ENCODE measurements at regions not wholly inside any gene's neighbourhood (a gene's known extent, or its start where the extent isn't known, plus 50 kb on each side); places are given as distances from the start of the nearest gene placed in this dataset.
"Not testable (repeated sequence)": the region's sequence is repeated elsewhere in the genome, so short reads cannot be mapped to it uniquely, and the experiment has no call there.

DNA sequence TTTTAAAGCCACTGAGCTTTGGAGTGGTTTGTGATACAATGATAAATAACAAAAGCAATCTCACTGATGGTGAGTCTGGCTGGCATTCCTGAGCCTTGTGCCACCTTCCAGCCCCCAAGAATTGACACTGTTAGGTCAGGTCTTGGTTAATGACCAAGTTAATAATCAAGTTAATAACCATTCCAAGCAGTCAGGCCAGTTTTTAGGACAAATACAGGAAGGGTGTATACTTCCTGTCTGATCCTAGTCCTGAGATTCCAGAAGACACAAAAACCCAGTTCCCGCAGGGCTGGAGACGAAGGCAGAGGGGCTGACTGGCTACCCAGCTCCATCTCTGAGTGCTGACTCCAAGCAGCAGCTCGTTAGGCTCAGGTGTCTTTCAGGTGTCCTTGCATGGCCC, 74.6 kb upstream of the LAPTM4A start:
- Mint-ChIP-seq H3K4me3 (no peak overlapping the region), H3K27me3 (peaks cover 9% of the 10 kb centered on the region), H3K4me1 (no peaks in the 10 kb centered on the region), H3K9me3 (no peaks in the 10 kb centered on the region), H3K27ac (no peak overlapping the region), H3K36me3 (no peaks in the 10 kb centered on the region)
- POLR2A ChIA-PET: interaction anchor here (0.5 kb wide), 1 partner anchor 310 kb away, joined by 6 read pairs; no protein-coding TSS in a partner anchor
- DNase-seq: no peak
- no peak for ATAC-seq (ENCODE audit: low read depth)

DNA sequence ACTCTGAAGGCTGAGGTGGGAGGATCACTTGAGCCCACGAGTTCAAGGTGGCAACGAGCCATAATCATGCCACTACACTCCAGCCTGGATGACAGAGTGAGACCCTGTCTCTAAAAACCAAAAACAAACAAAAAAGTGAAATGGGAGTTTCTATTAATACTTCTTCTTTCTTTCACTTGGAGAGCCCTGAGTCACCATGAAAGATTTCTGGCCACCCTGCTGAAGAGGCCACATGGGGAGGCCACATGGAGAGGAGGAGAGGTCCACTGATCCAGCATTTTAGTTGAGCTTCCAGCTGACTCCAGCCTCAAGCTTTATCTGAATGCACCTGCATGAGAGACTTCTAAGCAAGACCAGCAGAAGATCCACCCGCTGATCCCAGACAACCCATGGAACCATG, 74.2 kb upstream of the LAPTM4A start:
- H3K27me3 Mint-ChIP-seq: peaks cover 9% of the 10 kb centered on the region
- POLR2A ChIA-PET: no interaction called here
- H3K4me3 Mint-ChIP-seq: no peak overlapping the region
- H3K36me3 Mint-ChIP-seq: no peaks in the 10 kb centered on the region
- H3K27ac Mint-ChIP-seq: no peak overlapping the region
- DNase-seq (no peak), ATAC-seq (ENCODE audit: low read depth) (no peak)
- H3K9me3 Mint-ChIP-seq: no peaks in the 10 kb centered on the region
- no peaks in the 10 kb centered on the region for H3K4me1 Mint-ChIP-seq

DNA sequence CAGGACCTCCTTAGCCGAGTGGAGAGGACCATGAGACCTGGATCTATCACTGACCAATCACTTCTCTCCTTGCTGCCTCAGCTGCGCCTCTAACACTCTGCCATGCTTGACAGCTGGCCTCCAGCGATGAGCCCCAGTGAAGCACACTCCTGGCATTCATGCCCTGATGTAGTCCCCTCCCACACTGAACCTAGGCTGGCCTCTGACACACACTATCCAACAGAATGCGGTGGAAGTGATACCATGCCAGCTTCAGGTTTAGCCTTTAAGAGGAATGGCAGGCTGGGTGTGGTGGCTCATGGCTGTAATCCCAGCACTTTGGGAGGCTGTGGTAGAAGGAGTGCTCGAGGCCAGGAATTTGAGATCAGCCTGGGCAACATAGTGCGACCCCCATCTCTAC, 73.7 kb upstream of the LAPTM4A start:
- H3K27me3 Mint-ChIP-seq: peaks cover 9% of the 10 kb centered on the region
- POLR2A ChIA-PET: no interaction called here
- no peaks in the 10 kb centered on the region for H3K9me3 Mint-ChIP-seq
- H3K27ac Mint-ChIP-seq: no peak overlapping the region
- no peaks in the 10 kb centered on the region for H3K36me3 Mint-ChIP-seq
- DNase-seq (no peak), ATAC-seq (ENCODE audit: low read depth) (no peak)
- no peaks in the 10 kb centered on the region for H3K4me1 Mint-ChIP-seq
- H3K4me3 Mint-ChIP-seq: no peak overlapping the region

DNA sequence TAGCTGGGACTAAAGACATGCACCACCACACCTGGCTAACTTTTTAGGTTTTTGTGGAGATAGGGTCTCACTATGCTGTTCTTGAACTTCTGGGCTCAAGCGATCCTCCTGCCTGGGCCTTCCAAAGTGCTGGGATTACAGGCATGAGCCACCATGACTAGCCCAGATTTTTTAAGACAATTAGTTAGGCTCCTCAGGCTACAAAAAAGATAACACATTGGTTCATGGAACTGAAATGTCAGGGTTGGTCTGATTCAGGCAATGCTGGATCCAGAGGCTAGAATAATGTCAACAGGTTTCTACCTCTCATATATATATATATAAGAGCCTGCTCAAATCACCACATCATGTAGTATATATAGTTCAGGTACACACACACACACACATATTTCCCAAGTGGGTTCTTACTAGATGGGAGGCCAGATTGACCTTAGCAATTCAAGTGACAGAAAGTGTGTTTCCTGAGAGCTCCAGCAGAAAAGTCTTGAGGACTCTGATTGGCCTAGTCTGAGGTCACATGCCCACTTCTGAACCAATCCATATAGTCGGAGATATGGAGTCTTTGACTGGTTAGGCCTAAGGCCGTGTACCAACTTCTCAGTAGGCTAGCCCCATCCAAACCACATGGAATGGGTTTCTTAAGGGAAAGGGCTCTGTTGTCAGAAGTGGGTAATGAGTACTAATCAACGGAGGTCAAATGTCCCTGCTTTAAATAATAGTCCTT, 72.6 kb upstream of the LAPTM4A start:
- Mint-ChIP-seq H3K36me3 (no peaks in the 10 kb centered on the region), H3K27me3 (peaks cover 9% of the 10 kb centered on the region), H3K4me3 (no peak overlapping the region), H3K27ac (no peak overlapping the region), H3K4me1 (no peaks in the 10 kb centered on the region), H3K9me3 (no peaks in the 10 kb centered on the region)
- no peak for ATAC-seq (ENCODE audit: low read depth)
- POLR2A ChIA-PET: no interaction called here
- DNase-seq: no peak

DNA sequence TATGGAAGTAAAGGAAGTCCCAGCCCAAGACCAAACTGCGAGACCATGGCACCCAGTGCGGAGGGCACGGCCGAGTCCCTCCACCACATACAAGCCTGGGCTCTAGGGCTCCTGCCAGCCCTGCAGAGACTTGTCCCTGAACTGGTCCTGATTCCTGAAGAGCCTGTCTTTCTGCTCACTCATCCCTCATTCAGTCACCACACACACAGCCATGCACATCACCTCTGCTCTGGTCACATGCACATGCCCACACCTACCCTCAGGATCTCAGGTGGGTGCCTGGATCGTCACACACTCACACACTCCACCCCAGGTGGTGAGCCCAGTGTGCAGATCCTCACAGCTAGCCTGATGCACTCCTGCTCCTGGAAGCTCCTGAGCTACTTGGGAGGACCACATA, 71.4 kb upstream of the LAPTM4A start:
- no peak overlapping the region for H3K4me3 Mint-ChIP-seq
- H3K9me3 Mint-ChIP-seq: no peaks in the 10 kb centered on the region
- no peaks in the 10 kb centered on the region for H3K36me3 Mint-ChIP-seq
- ATAC-seq (ENCODE audit: low read depth) (no peak), DNase-seq (no peak)
- POLR2A ChIA-PET: no interaction called here
- no peaks in the 10 kb centered on the region for H3K4me1 Mint-ChIP-seq
- peaks cover 9% of the 10 kb centered on the region for H3K27me3 Mint-ChIP-seq
- H3K27ac Mint-ChIP-seq: no peak overlapping the region

DNA sequence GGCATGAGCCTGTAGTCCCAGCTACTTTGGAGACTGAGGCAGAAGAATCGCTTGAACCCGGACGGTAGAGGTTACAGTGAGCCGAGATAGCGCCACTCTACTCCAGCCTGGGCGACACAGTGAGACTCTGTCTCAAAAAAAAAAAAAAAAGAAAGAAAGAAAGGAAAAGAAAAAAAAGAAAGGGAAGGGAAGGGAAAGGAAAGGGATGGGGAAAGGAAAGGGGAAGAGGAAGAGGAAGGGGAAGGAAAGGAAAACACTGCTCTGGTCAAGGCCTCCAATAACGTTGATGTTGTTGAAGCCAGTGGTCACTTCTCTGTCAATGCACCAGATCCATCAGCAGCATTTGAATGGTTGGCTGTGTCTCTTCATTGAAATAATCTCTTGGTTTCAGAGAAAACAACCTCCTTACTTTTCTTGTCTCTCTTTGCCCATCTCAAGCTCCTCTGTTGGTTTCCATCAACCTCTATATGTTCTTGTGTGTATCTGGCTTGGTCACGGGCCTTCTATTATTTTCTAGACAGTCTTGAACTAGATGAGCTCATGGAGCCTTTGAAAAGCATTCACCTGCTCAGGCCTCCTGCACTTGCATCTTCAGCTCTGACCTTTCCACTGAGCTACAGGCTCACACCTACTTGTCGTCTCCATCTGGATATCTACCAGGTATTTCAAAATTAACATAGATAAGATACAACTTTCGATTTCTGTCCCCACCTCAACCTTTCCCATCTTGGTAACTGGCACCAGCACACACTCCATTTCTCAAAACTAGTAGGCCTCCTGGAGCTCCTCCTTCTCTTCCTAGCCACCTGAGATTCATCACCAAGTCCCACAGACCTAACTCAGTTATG, 69.4 kb upstream of the LAPTM4A start:
- no peak overlapping the region for H3K27ac Mint-ChIP-seq
- H3K4me3 Mint-ChIP-seq: no peak overlapping the region
- POLR2A ChIA-PET: no interaction called here
- H3K27me3 Mint-ChIP-seq: peaks cover 9% of the 10 kb centered on the region
- no peaks in the 10 kb centered on the region for H3K36me3 Mint-ChIP-seq
- H3K9me3 Mint-ChIP-seq: no peaks in the 10 kb centered on the region
- H3K4me1 Mint-ChIP-seq: no peaks in the 10 kb centered on the region
- ATAC-seq (ENCODE audit: low read depth): no peak
- DNase-seq: no peak

DNA sequence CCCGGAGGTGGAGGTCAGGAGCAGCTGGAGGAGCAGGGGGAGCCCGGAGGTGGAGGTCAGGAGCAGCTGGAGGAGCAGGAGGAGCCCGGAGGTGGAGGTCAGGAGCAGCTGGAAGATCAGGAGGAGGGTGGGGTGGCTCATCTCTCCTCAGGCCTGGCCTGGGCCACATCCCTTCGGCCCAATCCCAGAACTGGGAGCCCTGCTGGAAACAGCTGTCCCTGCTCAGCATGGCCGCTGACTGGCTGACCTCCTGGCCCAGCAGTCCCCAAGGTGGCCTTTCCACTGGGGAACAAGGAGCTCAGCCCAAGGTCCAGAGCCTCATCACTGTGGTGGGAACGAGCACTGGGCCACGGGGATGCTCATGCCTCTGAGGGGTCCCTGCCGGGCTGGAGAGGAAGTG, 66.6 kb upstream of the LAPTM4A start:
- Mint-ChIP-seq H3K4me3 (no peak overlapping the region), H3K4me1 (no peaks in the 10 kb centered on the region), H3K36me3 (no peaks in the 10 kb centered on the region), H3K27ac (no peak overlapping the region), H3K27me3 (peaks cover 6% of the 10 kb centered on the region), H3K9me3 (no peaks in the 10 kb centered on the region)
- DNase-seq (no peak), ATAC-seq (ENCODE audit: low read depth) (no peak)
- POLR2A ChIA-PET: no interaction called here

DNA sequence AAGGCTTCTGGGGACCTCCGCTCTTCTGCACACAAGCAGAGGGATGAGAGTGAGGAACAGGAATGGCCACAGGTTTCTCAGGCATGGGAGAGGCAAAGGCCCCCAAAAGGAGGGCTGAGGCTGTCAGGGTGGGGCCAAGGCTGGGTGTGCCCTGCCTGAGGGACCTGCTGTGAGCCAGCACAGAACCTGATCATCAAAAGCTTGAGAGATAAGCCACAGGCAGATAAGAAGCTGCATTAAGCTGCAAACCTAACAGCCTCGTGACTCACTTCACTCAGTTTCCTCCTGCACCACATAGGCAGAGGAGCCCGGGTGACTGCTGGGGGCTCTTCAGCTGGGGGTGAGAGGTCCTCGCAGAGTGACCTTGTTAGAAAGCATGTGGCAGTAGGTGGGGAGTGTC, 64.5 kb upstream of the LAPTM4A start:
- no peak for DNase-seq
- ATAC-seq (ENCODE audit: low read depth): no peak
- Mint-ChIP-seq H3K4me1 (no peaks in the 10 kb centered on the region), H3K4me3 (no peak overlapping the region), H3K9me3 (no peaks in the 10 kb centered on the region), H3K27me3 (no peaks in the 10 kb centered on the region), H3K27ac (no peak overlapping the region), H3K36me3 (no peaks in the 10 kb centered on the region)
- POLR2A ChIA-PET: no interaction called here

DNA sequence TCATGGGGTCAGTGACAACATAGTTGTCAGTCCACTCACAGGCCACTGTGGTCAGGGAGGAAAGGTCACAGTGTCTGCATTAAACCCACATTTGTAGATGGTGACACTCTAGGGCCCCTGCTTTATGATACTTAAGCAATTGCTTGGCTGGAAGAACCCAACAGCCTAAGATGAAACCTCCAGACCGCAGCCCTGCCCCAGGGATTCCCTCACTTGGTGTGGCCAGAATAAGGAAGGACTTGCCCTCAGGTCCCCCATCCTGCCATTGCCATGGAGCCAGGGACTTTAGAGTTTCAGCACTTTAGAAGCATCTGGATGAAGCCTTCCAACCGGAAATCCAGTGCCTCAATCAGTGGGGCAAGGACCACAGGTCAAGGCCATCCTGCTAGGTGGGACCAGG, 63.9 kb upstream of the LAPTM4A start:
- H3K4me3 Mint-ChIP-seq: no peak overlapping the region
- H3K9me3 Mint-ChIP-seq: no peaks in the 10 kb centered on the region
- no peak overlapping the region for H3K27ac Mint-ChIP-seq
- ATAC-seq (ENCODE audit: low read depth) (no peak), DNase-seq (no peak)
- POLR2A ChIA-PET: no interaction called here
- no peaks in the 10 kb centered on the region for H3K27me3 Mint-ChIP-seq
- no peaks in the 10 kb centered on the region for H3K4me1 Mint-ChIP-seq
- H3K36me3 Mint-ChIP-seq: no peaks in the 10 kb centered on the region

DNA sequence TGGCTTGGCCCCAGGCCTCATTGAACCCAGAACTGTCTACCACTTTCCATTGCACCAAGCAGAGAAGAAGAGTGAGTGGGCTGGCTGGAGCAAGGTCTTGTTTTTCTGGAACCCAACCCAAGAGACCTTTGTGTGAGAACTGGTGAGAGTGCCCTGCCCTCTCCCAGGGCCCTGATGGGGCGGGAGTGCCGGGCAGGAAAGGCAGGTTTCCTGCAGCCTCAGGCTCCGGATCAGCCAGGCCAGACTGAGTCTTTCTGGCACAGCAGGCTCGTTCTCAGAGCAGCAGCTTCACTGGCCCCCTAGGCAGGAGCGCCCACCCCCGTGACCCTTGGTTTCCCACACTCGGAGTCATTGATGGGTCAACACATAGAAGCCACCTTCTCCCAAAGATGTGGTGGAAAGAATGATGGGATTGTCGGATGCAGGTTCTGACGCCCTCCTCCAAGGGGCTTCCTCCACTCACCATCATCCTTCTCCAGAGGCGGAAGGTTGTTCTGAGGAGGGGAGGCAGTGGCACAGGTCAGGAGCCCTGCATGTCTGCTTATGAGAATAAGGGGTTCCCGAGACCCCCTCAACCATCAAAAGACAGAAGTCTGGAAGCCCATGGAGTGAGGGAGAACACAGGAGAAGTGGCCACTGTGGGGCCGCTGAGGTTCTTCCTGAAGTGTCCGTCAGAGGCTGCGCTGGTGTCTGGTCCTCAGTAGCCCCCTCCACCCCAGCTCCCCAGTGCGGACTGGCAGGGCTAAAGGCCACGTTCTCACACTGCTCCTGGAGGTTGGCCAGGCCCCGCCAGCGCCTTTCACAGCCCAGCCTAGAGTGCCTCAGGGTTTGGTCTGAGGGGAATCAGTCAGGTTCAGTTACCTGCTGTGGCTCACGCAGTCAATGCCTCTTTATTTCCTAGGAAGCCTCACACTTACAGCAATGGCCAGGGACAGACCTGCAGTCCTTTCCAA, 62.8 kb upstream of the LAPTM4A start:
- no peak for DNase-seq
- Mint-ChIP-seq H3K9me3 (no peaks in the 10 kb centered on the region), H3K36me3 (no peaks in the 10 kb centered on the region), H3K27me3 (peaks cover 5% of the 10 kb centered on the region), H3K4me3 (no peak overlapping the region), H3K4me1 (no peaks in the 10 kb centered on the region), H3K27ac (no peak overlapping the region)
- ATAC-seq (ENCODE audit: low read depth): no peak
- POLR2A ChIA-PET: no interaction called here

DNA sequence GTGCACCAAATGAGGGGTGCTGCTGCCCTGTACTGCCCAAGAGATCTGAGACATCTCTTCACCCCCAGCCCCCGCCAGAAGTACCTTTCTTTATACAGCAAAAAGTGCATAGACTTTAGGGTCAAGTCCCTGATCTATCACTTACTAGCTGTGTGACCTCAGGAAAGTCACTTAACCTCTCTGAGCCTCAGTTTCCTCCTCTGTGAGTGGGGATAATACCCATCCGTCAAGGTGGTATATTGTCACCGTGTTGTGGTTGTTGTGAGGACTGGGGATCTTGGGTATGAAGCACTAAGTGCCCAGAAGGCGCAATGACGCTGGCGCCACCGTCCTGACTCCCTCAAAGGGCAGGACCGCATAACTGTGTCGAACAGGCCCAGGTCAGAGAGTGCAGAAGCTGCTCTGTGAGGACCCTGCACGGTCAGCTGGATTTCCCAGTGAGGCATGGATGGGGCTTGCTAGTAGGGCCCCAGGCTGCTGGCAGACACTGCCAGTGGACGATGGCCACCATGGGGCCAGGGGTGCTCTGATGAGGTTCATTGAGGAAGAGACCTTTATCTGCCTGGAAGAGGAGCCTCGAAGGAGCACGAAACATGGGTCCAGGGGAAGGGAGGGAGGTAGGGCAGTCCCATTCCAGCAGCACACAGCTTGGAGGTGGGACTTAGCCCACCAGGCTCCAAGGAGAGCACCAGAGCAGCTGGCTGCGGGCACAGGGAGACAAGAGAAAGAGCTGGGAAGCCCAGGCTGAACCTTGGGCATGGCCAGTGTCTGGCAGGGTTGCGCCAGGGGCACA, 61.8 kb upstream of the LAPTM4A start:
- no peaks in the 10 kb centered on the region for H3K9me3 Mint-ChIP-seq
- H3K36me3 Mint-ChIP-seq: no peaks in the 10 kb centered on the region
- ATAC-seq (ENCODE audit: low read depth) (no peak), DNase-seq (no peak)
- no peaks in the 10 kb centered on the region for H3K4me1 Mint-ChIP-seq
- H3K4me3 Mint-ChIP-seq: no peak overlapping the region
- POLR2A ChIA-PET: no interaction called here
- H3K27me3 Mint-ChIP-seq: peaks cover 11% of the 10 kb centered on the region
- no peak overlapping the region for H3K27ac Mint-ChIP-seq

DNA sequence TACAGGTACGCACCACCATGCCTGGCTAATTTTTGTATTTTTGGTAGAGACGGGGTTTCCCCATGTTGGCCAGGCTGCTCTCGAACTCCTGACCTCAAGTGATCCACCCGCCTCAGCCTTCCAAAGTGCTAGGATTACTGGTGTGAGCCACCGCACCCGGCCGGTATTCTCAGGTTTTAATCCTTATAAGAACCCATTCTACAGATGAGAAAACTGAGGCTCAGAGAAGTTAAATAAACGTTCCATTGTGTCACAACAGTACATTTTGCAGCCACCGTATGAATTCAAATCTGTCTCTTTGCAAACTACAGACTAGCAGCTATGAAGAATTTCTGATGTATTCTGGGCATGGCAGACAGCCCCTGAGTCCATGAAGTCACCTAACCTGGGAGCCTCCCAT, 60.9 kb upstream of the LAPTM4A start:
- H3K36me3 Mint-ChIP-seq; ATAC-seq (ENCODE audit: low read depth); H3K9me3 Mint-ChIP-seq; POLR2A ChIA-PET; DNase-seq; H3K4me3 Mint-ChIP-seq; H3K4me1 Mint-ChIP-seq; H3K27ac Mint-ChIP-seq: not testable (repeated sequence)
- H3K27me3 Mint-ChIP-seq: peaks cover 14% of the 10 kb centered on the region

Data from activated naive CD8-positive, alpha-beta T cell treated with anti-CD3 and anti-CD28 coated beads, Interleukin-2, amount 10 ng/mL, durations not matched to agents 7 days and 5 days (primary cell).